OCI-LY3 (cell line): ENCODE measurements at regions not wholly inside any gene's neighbourhood (a gene's known extent, or its start where the extent isn't known, plus 50 kb on each side); places are given as distances from the start of the nearest gene placed in this dataset.

ENCODE experiments used
- CTCF ChIP-seq: fragments of 200-600, 300-600 bp; sonication (generic); IDR thresholded peaks from 2 replicates; pipeline ENCODE4 v1.5.1; 2014; ENCODE audit warnings: antibody characterized with exemption, low read length, low read depth
- EZH2phosphoT487 ChIP-seq: fragments of 200-600 bp; shearing (Covaris generic); IDR thresholded peaks from 2 replicates; pipeline ENCODE4 v1.6.1; 2018; ENCODE audit warnings: antibody characterized with exemption, mixed run types, low read depth

- no peak for TF ChIP-seq CTCF
- no peak for TF ChIP-seq EZH2phosphoT487
These were observed 106.1 kb upstream of the TLL1 start for GRCh38 chr4:165766976-165767375.
